Astrocyte (in vitro differentiated cells and primary cell): ENCODE measurements at regions not wholly inside any gene's neighbourhood (a gene's known extent, or its start where the extent isn't known, plus 50 kb on each side); places are given as distances from the start of the nearest gene placed in this dataset.

ENCODE experiments used
- DNase-seq: peaks from one replicate; pipeline ENCODE4 v3.0.0-alpha.2; 2010; ENCODE audit warnings: low read depth
- FAIRE-seq: peaks from 2 replicates; lab custom pipeline; 2011; peaks lifted over from hg19 to GRCh38; lab: Jason Lieb, UNC
- H2AFZ ChIP-seq: 2 replicates; pipeline ENCODE4 v1.6.0; 2012; ENCODE audit warnings: low read depth, low read length, inconsistent platforms
- H3K27ac ChIP-seq: 2 replicates; pipeline ENCODE4 v1.5.1; 2011; ENCODE audit warnings: low read depth, low read length, inconsistent platforms
- H3K27me3 ChIP-seq: 2 replicates; pipeline ENCODE4 v1.6.0; 2011; ENCODE audit warnings: low read length, inconsistent platforms; ENCODE audit not compliant: insufficient read depth
- H3K36me3 ChIP-seq: 2 replicates; pipeline ENCODE4 v1.5.1; 2011; ENCODE audit warnings: low read length, inconsistent platforms; ENCODE audit not compliant: insufficient read depth
- H3K4me1 ChIP-seq: 2 replicates; pipeline ENCODE4 v1.5.1; 2011; ENCODE audit warnings: low read length, inconsistent platforms; ENCODE audit not compliant: insufficient read depth
- H3K4me2 ChIP-seq: 2 replicates; pipeline ENCODE4 v1.6.0; 2012; ENCODE audit warnings: low read length, inconsistent platforms
- H3K4me3 ChIP-seq: 2 replicates; pipeline ENCODE4 v1.5.1; 2011; ENCODE audit warnings: low read depth, mild to moderate bottlenecking, low read length, inconsistent platforms; ENCODE audit not compliant: insufficient read depth
- H3K79me2 ChIP-seq: 2 replicates; pipeline ENCODE4 v1.6.0; 2012; ENCODE audit warnings: mild to moderate bottlenecking, low read length, inconsistent platforms; ENCODE audit not compliant: insufficient read depth
- H3K9ac ChIP-seq: 2 replicates; pipeline ENCODE4 v1.6.0; 2012; ENCODE audit warnings: mild to moderate bottlenecking, low read length, inconsistent platforms
- H3K9me3 ChIP-seq: 2 replicates; pipeline ENCODE4 v1.5.1; 2012; ENCODE audit warnings: low read depth, mild to moderate bottlenecking, low read length, inconsistent platforms; ENCODE audit not compliant: insufficient read depth
- H4K20me1 ChIP-seq: 2 replicates; pipeline ENCODE4 v1.6.0; 2012; ENCODE audit warnings: low read length, inconsistent platforms; ENCODE audit not compliant: insufficient read depth
- H3K27ac Mint-ChIP-seq: one replicate; pipeline ENCODE4 v1.8.0; 2021; ENCODE audit warnings: mild to moderate bottlenecking, mixed read lengths; ENCODE audit not compliant: unreplicated experiment
- H3K27me3 Mint-ChIP-seq: one replicate; pipeline ENCODE4 v1.8.0; 2021; ENCODE audit warnings: low read depth, mixed read lengths; ENCODE audit not compliant: unreplicated experiment
- H3K36me3 Mint-ChIP-seq: one replicate; pipeline ENCODE4 v1.8.0; 2021; ENCODE audit warnings: low read depth, mixed read lengths; ENCODE audit not compliant: unreplicated experiment
- H3K4me1 Mint-ChIP-seq: one replicate; pipeline ENCODE4 v1.8.0; 2021; ENCODE audit warnings: low read depth, mixed read lengths; ENCODE audit not compliant: unreplicated experiment
- H3K4me3 Mint-ChIP-seq: one replicate; pipeline ENCODE4 v1.8.0; 2021; ENCODE audit warnings: mild to moderate bottlenecking, moderate library complexity, mixed read lengths; ENCODE audit not compliant: unreplicated experiment
- H3K9me3 Mint-ChIP-seq: one replicate; pipeline ENCODE4 v1.8.0; 2021; ENCODE audit warnings: mild to moderate bottlenecking, mixed read lengths; ENCODE audit not compliant: unreplicated experiment
- EZH2 ChIP-seq: IDR thresholded peaks from 2 replicates; pipeline ENCODE4 v1.6.1; 2012; ENCODE audit warnings: mild to moderate bottlenecking, low read length, inconsistent platforms; ENCODE audit not compliant: insufficient read depth
- TF ChIP-seq, protein P1 (sequence below): IDR thresholded peaks from 2 replicates; pipeline ENCODE4 v1.5.1; 2011; ENCODE audit warnings: low read depth, mild to moderate bottlenecking, inconsistent platforms, low read length, moderate library complexity; ENCODE audit not compliant: insufficient read depth

DNA sequence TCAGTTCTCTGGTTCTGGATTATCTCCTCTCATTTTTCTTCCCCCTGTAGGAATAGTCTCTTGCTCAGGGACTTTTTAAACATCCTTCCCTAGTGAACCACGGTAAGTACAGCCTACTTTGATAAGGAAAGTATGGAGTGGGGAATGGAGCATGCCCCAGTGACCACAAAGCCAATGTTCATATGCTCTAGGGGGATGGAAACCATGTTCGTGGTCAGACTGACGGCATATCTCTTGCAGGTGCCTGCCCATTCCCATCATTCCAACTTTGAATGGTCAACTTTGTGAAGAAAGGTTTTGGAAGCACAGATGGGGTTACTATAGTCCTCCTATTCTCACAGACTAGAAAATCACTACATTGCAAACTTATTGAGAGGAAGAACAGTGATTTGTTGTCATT, 332.5 kb upstream of the NCAM1 start:
- Histone ChIP-seq H2AFZ (no peak overlapping the region), H3K27ac (no peak overlapping the region), H3K9me3 (no peaks in the 10 kb centered on the region), H3K27me3 (peaks cover 6% of the 10 kb centered on the region), H3K36me3 (no peaks in the 10 kb centered on the region), H4K20me1 (no peaks in the 10 kb centered on the region), H3K4me2 (no peak overlapping the region), H3K4me3 (no peak overlapping the region), H3K9ac (no peak overlapping the region), H3K79me2 (no peaks in the 10 kb centered on the region), H3K4me1 (no peaks in the 10 kb centered on the region)
- peaks cover 8% of the 10 kb centered on the region for H3K4me1 Mint-ChIP-seq
- peaks cover 25% of the 10 kb centered on the region for H3K27me3 Mint-ChIP-seq
- no peaks in the 10 kb centered on the region for H3K36me3 Mint-ChIP-seq
- FAIRE-seq (no peak), DNase-seq (peak; percentile 72)
- H3K9me3 Mint-ChIP-seq, result no peaks in the 10 kb centered on the region
- H3K4me3 Mint-ChIP-seq, result no peak overlapping the region
- no peak overlapping the region for H3K27ac Mint-ChIP-seq
- no peak for TF ChIP-seq EZH2
- TF ChIP-seq, protein P1, sequence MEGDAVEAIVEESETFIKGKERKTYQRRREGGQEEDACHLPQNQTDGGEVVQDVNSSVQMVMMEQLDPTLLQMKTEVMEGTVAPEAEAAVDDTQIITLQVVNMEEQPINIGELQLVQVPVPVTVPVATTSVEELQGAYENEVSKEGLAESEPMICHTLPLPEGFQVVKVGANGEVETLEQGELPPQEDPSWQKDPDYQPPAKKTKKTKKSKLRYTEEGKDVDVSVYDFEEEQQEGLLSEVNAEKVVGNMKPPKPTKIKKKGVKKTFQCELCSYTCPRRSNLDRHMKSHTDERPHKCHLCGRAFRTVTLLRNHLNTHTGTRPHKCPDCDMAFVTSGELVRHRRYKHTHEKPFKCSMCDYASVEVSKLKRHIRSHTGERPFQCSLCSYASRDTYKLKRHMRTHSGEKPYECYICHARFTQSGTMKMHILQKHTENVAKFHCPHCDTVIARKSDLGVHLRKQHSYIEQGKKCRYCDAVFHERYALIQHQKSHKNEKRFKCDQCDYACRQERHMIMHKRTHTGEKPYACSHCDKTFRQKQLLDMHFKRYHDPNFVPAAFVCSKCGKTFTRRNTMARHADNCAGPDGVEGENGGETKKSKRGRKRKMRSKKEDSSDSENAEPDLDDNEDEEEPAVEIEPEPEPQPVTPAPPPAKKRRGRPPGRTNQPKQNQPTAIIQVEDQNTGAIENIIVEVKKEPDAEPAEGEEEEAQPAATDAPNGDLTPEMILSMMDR, result no peak

DNA sequence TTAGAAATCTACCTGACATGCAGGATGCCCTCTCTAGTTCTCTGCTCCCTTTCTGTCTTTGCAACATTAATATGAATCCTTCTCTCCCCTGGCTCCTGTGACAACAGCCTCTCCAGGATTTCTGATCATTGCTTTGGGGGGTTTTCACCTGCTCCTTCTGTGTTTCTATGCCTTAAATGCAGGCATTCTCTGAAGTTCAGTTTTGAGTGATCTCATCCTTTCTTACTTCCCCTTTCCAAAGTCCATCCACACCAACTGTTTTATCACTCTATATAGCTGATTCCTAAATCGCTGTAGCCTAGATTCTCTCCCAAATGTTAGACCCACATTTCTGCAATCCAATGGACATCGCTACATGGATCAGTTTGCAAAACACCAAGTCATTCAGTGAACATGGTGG, 330.7 kb upstream of the NCAM1 start:
- Mint-ChIP-seq H3K4me1 (peaks cover 8% of the 10 kb centered on the region), H3K9me3 (no peaks in the 10 kb centered on the region), H3K27me3 (peaks cover 26% of the 10 kb centered on the region), H3K27ac (no peak overlapping the region), H3K36me3 (no peaks in the 10 kb centered on the region), H3K4me3 (no peak overlapping the region)
- Histone ChIP-seq H3K4me1 (no peaks in the 10 kb centered on the region), H3K4me2 (no peak overlapping the region), H3K79me2 (no peaks in the 10 kb centered on the region), H4K20me1 (no peaks in the 10 kb centered on the region), H3K9ac (no peak overlapping the region), H3K9me3 (no peaks in the 10 kb centered on the region), H3K4me3 (no peak overlapping the region), H3K36me3 (no peaks in the 10 kb centered on the region), H2AFZ (no peak overlapping the region), H3K27ac (no peak overlapping the region), H3K27me3 (peaks cover 10% of the 10 kb centered on the region)
- TF ChIP-seq, protein P1, result no peak
- TF ChIP-seq EZH2, result no peak
- no peak for FAIRE-seq
- DNase-seq, result no peak

DNA sequence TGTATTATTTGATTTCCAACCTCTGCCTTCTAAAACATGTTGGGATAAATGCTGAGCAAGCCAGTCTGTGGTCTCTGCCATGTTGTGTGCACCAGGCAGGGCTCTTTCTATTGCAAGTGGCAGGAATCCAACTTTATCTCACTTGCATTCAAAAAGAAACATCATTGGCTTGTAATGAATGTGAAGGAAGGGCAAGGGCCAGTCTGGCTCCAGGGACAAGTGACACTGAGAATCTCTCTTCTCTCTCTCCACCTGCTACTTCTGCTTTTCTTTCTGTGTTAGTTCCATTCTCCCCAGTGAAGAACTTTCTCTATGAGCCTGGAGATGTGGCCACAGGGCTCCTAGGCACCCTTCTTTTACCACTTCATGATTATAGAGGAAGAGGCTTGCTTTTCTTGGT, 329.9 kb upstream of the NCAM1 start:
- DNase-seq (no peak), FAIRE-seq (no peak)
- Histone ChIP-seq H3K36me3 (no peaks in the 10 kb centered on the region), H3K27ac (no peak overlapping the region), H3K79me2 (no peaks in the 10 kb centered on the region), H2AFZ (no peak overlapping the region), H3K27me3 (peaks cover 10% of the 10 kb centered on the region), H3K9me3 (no peaks in the 10 kb centered on the region), H3K9ac (no peak overlapping the region), H3K4me2 (no peak overlapping the region), H3K4me1 (no peaks in the 10 kb centered on the region), H3K4me3 (no peak overlapping the region), H4K20me1 (no peaks in the 10 kb centered on the region)
- TF ChIP-seq, protein P1, result no peak
- peaks cover 8% of the 10 kb centered on the region for H3K4me1 Mint-ChIP-seq
- no peak overlapping the region for H3K4me3 Mint-ChIP-seq
- no peaks in the 10 kb centered on the region for H3K36me3 Mint-ChIP-seq
- H3K27ac Mint-ChIP-seq, result no peak overlapping the region
- peaks cover 26% of the 10 kb centered on the region for H3K27me3 Mint-ChIP-seq
- H3K9me3 Mint-ChIP-seq, result no peaks in the 10 kb centered on the region
